Activated CD8-positive, alpha-beta memory T cell treated with anti-CD3 and anti-CD28 coated beads for 24 hours (primary cell): ENCODE measurements at regions not wholly inside any gene's neighbourhood (a gene's known extent, or its start where the extent isn't known, plus 50 kb on each side); places are given as distances from the start of the nearest gene placed in this dataset.

ENCODE experiments used
- DNase-seq: peaks from one replicate; pipeline ENCODE4 v3.0.0-alpha.2; 2020

- no peak for DNase-seq
Observed at GRCh38 chr10:64454962-64455361, 933.8 kb downstream of the REEP3 start.

DNA sequence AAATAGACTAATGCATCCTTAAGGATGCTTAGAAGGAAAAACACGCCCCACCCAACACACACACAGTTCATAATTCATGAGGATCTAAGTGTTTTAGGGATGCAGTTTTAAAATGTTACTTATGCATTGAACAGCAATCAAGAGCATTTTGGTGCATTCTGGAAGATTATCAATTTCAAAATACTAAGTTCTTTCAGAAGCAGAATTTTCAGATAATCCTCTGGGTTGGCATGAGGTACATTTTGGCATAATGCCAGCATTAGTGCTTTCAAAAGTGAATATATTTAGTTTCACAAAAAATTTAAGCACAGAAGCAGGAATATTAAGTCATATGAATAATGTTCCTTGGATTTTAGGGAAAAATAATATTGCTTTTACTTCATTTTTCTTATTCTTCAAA lies 937.1 kb downstream of the REEP3 start:
- DNase-seq, result no peak

DNA sequence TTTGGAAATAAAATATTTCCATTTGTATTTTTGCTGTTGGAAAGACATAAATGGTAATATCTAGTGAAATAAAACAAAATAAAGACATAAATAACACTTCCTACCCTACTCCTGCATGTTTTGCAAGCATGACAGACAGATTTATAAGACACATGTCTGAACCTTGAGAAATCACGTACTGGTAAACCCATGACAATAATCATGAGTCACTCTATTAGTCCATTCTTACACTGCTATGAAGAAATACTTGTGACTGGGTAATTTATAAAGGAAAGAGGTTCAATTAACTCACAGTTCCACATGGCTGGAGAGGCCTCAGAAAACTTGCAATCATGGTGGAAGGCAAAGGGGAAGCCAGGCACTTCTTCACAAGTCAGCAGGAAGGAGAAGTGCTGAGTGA lies 942.2 kb downstream of the REEP3 start:
- no peak for DNase-seq

DNA sequence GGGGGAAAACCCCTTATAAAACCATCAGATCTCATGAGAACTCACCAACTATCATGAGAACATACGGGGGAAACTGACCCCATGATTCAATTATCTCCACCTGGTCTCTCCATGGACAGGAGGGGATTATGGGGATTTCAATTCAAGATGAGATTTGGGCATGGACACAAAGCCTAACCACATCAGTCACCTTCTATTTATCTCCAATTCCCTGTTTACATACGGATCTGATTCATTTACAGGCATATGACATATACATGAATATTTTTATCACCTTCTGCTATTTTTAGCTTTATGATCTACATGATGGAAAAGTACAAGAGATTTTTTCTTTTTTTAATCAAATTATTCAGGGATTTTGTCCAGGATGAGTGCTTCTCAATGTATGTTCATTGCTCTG lies 944.5 kb downstream of the REEP3 start:
- DNase-seq, result no peak

GRCh38 chr10:64468219-64468618 lies 947.0 kb downstream of the REEP3 start:
- DNase-seq, result no peak

DNA sequence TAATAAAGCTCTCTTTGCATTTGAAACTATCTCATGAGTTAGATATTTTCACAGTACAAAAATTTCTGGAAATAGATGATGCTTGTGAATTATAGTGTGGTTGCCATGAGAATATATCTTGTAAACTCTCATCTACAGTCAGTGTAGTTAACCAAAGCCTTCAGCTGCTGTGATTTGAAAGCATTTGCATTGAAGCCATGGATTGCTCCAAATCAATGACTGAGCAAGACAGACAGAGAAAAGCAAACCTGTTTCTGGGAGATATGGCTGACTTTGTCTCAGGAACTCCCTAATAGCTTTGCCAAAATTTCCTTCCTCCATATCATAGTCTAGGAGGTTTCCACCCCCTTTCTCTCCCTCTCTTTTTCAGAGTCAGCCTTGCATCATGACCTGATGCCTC lies 955.3 kb downstream of the REEP3 start:
- DNase-seq, result no peak

DNA sequence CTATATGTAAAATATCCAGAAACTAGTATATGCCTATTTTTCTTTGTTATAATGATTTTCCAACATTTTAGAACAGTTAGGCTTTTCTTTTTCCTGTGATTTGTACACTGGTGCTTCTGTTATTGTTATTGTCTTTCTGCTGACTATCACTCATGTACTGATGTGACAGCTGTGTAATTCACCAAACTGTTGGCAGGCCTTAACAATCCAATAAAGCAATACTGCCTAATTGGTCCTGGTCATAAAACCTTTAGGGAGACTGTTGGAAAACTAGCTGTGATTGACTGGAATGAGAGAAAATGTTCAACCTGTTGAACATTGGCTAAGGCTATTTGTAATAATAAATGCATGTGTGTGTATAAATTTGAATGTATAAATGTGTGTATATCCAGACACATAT lies 956.6 kb downstream of the REEP3 start:
- DNase-seq, result no peak

- DNase-seq, result no peak
Observed at GRCh38 chr10:64484811-64485330, 963.7 kb downstream of the REEP3 start.

DNA sequence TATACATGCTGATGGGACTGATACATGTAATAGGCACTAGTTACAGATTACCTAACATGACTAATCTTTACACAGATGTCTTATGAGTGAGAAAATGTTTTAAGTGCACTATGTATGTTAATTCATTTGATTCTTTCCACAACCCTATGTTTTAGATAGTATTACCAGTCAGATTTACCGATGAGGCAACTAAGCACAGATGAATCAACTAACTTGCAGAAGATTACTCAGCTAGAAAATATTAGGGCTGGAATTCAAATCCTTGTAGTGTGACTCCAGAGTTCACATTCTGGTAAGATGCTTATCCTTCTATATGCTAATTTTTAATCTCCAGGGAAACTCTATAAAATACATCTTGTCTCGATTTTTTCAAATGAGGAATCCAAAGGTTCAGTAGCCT lies 964.9 kb downstream of the REEP3 start:
- DNase-seq, result no peak

- no peak for DNase-seq
Observed at GRCh38 chr10:64486901-64487300, 965.7 kb downstream of the REEP3 start.

- no peak for DNase-seq
Observed at GRCh38 chr10:64494901-64495300, 973.7 kb downstream of the REEP3 start.

DNA sequence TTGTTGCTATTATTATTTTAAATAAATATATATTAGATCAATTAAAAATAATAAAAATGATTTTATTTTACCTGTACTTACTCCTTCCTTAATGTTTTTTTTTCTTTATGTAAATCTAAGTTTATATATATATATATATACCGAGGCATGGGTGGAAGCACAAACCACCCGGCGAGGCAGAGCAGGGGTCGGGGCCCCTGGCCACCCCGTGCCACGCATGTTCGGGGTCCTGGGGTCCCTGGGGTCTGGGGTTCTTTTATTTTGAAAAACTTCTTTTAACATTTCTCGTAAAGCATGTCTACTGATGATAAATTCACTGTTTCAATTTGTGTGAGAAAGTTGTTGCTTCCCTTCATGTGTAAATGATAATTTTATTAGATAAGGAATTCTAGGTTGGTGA lies 976.1 kb downstream of the REEP3 start:
- no peak for DNase-seq

- DNase-seq, result no peak
Observed at GRCh38 chr10:64501807-64502206, 980.6 kb downstream of the REEP3 start.

GRCh38 chr10:64502936-64503335 lies 981.7 kb downstream of the REEP3 start:
- no peak for DNase-seq

- no peak for DNase-seq
Observed at GRCh38 chr10:64503429-64503828, 982.2 kb downstream of the REEP3 start.

DNA sequence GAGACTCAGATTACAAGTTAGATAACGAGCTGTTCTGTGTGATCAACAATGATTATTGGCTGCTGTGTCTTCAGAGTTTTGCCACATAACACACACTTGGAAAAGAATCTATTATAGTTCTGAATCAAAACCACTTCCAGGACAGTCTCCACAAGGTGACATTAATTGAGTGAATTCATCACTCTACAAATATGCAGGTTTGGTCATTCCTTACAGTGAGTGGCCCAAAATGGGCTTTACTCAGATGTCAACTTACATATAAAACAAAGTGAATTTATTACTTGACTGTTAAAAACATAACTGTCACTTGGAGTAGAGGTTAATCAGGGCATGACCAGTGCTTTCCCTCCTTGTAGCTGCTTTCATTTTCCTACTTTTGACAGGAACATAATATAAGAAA lies 984.3 kb downstream of the REEP3 start:
- DNase-seq, result no peak

DNA sequence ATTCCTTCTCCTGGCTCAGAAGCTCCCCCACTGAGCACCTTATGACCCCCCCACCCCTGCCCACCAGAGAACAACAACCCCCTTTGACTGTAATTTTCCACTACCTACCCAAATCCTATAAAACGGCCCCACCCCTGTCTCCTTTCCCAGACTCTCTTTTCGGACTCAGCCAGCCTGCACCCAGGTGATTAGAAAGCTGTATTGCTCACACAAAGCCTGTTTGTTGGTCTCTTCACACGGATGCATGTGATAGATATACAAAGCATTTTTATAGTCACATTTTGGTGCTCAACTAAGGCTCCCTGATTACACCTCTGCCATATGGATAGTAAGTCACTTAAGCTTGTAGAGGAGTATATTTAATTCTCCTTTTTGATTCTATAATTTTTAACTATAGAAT lies 985.8 kb downstream of the REEP3 start:
- no peak for DNase-seq

DNA sequence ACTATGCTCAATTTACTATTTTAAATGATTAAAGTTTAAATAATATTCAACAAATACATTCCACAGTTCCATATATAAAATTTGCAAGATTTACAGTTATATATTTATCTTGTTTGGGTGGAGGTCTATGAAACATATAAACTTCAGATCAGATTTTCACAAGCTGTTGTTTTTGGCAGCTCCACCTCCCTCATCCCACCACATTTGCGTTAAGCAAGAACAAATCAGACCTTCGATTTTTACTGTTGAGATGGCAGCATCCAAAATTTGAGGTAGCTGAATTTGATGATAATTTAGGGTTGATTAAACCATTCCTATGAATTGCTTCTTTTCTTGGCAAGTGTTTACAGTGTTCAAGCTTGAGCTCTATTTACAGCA lies 986.4 kb downstream of the REEP3 start:
- no peak for DNase-seq

DNA sequence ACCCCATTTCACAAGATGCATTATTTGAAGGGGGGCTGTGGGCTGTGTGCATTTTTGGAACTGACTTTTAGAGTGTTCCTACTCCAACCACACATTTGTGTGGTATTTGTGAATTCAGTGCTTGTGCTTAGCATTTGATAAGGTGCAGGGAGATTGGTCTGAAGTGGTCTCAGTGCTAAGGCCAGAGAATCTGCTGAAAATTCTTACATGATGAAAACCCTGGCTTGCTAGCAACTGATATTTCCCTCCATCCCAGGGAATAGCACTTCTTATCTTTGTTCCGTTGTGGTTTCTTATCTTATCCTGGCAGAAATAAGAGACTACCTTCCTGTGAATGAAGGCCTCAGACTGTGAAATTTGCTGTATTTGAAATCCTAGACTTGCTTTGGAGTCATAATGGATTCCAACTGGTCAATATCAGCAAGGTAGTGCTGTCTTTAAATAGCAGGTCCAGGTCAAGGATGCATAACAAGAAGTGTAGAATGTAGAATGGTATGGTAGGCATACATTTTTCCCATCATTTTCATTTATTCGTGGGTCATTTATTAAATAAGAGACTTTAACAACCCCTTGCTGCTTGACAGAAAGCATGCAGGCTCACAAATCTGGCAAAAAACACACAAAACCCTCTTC lies 986.9 kb downstream of the REEP3 start:
- no peak for DNase-seq

DNA sequence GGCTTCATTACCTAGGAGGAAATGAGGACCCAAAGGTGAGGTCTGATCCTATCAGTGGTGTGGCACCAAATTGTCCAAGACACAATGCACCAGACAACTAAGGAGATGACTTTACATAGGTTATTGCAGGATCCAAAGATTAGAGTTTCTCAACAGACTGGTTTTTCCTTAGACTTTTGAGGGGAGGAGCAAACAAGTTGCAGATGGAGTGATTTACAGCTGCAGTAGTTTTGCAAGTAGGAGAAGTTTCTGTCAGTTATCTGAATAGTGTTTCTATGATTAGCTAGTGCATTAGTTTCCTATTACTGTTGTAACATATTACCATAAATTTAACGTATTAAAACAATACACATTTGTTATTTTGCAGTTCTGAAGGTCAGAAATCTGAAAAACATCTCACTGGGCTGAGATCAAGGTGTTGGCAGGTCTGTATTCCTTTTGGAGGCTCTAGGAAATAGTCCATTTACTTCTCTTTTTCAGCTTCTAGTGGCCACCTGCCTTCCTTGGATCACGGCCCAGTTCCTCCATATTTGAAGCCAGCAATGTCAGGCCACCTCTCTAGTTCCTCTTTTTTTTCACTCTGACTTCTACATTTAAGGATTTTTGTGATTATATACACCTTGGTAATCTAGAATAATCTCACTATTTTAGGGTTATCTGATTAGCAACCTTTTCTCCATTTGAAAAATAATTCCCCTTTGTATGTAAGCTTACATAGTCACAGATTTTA lies 994.9 kb downstream of the REEP3 start:
- DNase-seq, result no peak

DNA sequence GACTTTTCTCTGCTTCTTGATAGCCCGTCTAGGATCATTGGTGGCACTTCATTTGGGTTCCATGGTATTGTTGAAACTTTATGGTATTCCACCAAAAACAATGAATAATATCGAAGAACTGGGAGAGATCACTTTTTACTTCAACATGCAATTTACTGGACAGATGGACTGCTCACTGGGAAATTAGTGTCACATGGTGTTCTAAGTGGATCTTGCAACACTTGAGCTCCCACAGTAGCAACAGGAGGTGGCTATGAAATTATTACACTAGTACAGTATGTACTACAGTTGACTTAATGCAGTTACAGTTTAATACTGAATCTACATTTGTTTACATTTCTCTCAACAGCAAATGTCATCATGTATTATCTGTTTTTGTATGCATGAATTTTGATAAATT lies 997.3 kb downstream of the REEP3 start:
- DNase-seq, result no peak

GRCh38 chr10:64519427-64519826 lies 998.2 kb downstream of the REEP3 start:
- DNase-seq, result no peak

- DNase-seq, result no peak
Observed at GRCh38 chr10:64519831-64520230, 998.6 kb downstream of the REEP3 start.

- DNase-seq, result no peak
Observed at GRCh38 chr10:64523065-64523759, 1002.0 kb downstream of the REEP3 start.
